Kidney (tissue), 13 donors: ENCODE measurements at regions not wholly inside any gene's neighbourhood (a gene's known extent, or its start where the extent isn't known, plus 50 kb on each side); places are given as distances from the start of the nearest gene placed in this dataset.
A peak's percentile ranks its signal among the peaks of the same experiment; 100 is the strongest.

Source experiments
- DNase-seq, 5 donors: peaks; one replicate each; pipeline ENCODE4 v3.0.0-alpha.2; 2013 to 2020
- FAIRE-seq: peaks from 2 replicates; lab custom pipeline; 2012; peaks lifted over from hg19 to GRCh38; lab: Jason Lieb, UNC
- H3K27ac ChIP-seq, 2 donors: one replicate each; pipeline ENCODE4 v1.7.0; 2013; ENCODE audit warnings: low read depth in 2 of 2, low read length in 2 of 2, inconsistent platforms in 1 of 2
- H3K27me3 ChIP-seq: one replicate; pipeline ENCODE4 v1.7.1; 2013; ENCODE audit warnings: low read length, inconsistent platforms; ENCODE audit not compliant: control insufficient read depth, insufficient read depth
- H3K36me3 ChIP-seq, 3 donors: one replicate each; pipeline versions ENCODE4 v1.7.0 to v1.7.1; 2013; ENCODE audit warnings: low read length in 3 of 3, control low read depth in 1 of 3, inconsistent platforms in 1 of 3; ENCODE audit not compliant: insufficient read depth in 3 of 3, control insufficient read depth in 2 of 3
- H3K4me1 ChIP-seq, 3 donors: one replicate each; pipeline versions ENCODE4 v1.7.0 to v1.7.1; 2013; ENCODE audit warnings: low read length in 3 of 3, inconsistent platforms in 1 of 3, low read depth in 1 of 3; ENCODE audit not compliant: control insufficient read depth in 2 of 3, insufficient read depth in 2 of 3
- H3K4me3 ChIP-seq, 3 donors: one replicate each; pipeline versions ENCODE4 v1.7.0 to v1.8.1; 2013; ENCODE audit warnings: low read length in 3 of 3, control low read depth in 1 of 3, inconsistent platforms in 1 of 3
- H3K9ac ChIP-seq, 3 donors: one replicate each; pipeline versions ENCODE4 v1.7.0 to v1.7.1; 2013; ENCODE audit warnings: low read length in 3 of 3, control low read depth in 1 of 3, inconsistent platforms in 1 of 3
- H3K9me3 ChIP-seq, 3 donors: one replicate each; pipeline versions ENCODE4 v1.7.0 to v1.7.1; 2013; ENCODE audit warnings: low read length in 3 of 3, control low read depth in 1 of 3, inconsistent platforms in 1 of 3; ENCODE audit not compliant: control insufficient read depth in 2 of 3, insufficient read depth in 1 of 3
- CTCF ChIP-seq: IDR thresholded peaks from 3 replicates; pipeline ENCODE4 v1.5.1; 2012; ENCODE audit warnings: mild to moderate bottlenecking, moderate library complexity, borderline replicate concordance; ENCODE audit not compliant: insufficient read depth; ENCODE audit errors: extremely low read depth
- intact Hi-C: fragments of 100-400 bp; cut with DNase I; formaldehyde crosslinking; loops from one replicate; pipeline ENCODE4 v1.11.1; 2022
- donor health status: control.
- donor health status: control.
- donor health status: control.
- donor health status: control.
- donor health status: control.
- donor health status: DM: yes; HTN: yes; CAD: no.
- donor health status: Normal renal cell carcinoma (clear cell type).

GRCh38 chr7:54883576-54883975 lies 124.6 kb upstream of the SEC61G start:
- TF ChIP-seq CTCF = no peak
- H3K9me3 ChIP-seq = no peaks in the 10 kb centered on the region
- no peak overlapping the region for H3K27ac ChIP-seq
- no peak overlapping the region for H3K4me3 ChIP-seq
- intact Hi-C loops = no loop called here
- FAIRE-seq = no peak
- DNase-seq = no peak
- no peaks in the 10 kb centered on the region for H3K36me3 ChIP-seq
- peaks cover 0 to 7% (median 3%) of the 10 kb centered on the region in 3 donors for H3K4me1 ChIP-seq
- no peak overlapping the region for H3K9ac ChIP-seq
- H3K27me3 ChIP-seq = no peaks in the 10 kb centered on the region

DNA sequence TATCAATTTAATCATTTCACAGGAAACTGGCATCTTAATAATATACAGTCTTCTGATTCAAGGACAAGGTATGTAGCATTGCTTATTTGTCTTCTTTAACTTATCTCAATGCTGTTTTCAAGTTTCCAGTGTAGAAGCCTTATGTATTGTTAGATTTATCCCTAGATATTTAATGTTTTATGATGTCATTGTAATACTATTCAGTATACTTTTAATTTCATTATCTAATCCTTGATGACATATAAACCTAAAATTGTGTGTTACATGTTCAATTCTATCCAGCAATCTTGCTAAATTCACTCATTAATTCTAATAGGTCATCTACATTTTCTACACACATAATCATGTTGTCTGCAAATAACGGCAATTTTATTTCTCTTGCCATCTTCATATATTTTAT lies 126.3 kb upstream of the SEC61G start:
- no peak for FAIRE-seq
- Histone ChIP-seq H3K4me1 (peaks cover 0 to 3% (median 3%) of the 10 kb centered on the region in 3 donors), H3K36me3 (no peaks in the 10 kb centered on the region), H3K4me3 (no peak overlapping the region), H3K9me3 (no peaks in the 10 kb centered on the region), H3K27ac (no peak overlapping the region), H3K9ac (no peak overlapping the region), H3K27me3 (no peaks in the 10 kb centered on the region)
- TF ChIP-seq CTCF = no peak
- intact Hi-C loops = no loop called here
- no peak for DNase-seq

DNA sequence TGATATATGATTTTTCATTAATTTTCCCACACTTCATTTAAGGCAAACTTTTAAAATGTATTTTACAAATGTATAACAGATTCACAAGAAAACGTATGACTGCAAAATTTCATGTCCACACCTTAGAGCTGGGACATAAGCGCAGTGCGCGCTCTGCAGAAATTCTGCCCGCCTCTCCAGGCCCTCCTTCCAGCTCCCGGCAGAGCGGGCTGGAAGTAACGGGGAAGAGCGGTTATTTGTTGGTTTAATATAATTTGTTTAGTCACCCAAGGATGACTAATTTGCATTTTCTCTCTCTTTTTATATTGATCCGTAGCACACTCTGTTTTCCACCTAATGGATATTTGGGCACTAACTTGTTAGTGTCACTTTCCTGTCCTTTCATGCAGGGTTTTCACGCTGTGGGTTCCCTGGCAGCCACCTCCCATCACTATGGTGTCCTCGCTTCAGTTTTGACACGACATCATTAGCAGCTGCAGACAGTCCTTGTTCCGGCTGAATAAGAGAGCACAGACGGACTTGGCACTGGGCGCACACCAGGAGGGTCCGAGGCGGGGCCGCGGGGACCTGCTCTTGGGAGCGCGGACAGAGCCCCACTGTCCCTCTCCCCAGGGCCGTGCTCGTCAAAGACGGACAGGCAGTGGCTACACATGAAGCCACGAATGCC lies 129.2 kb upstream of the SEC61G start:
- peak in 4 of 5 donors; percentile 30 to 55 (median 42) for DNase-seq
- no peak for TF ChIP-seq CTCF
- intact Hi-C loops = no loop called here
- peak overlapping the region; percentile 42 to 57 (median 53) for H3K4me3 ChIP-seq
- no peaks in the 10 kb centered on the region for H3K9me3 ChIP-seq
- no peaks in the 10 kb centered on the region for H3K27me3 ChIP-seq
- H3K9ac ChIP-seq = no peak overlapping the region
- H3K27ac ChIP-seq = no peak overlapping the region
- H3K36me3 ChIP-seq = no peaks in the 10 kb centered on the region
- H3K4me1 ChIP-seq = peaks cover 0 to 3% (median 3%) of the 10 kb centered on the region in 3 donors
- no peak for FAIRE-seq

GRCh38 chr7:54888734-54889082 lies 129.7 kb upstream of the SEC61G start:
- Histone ChIP-seq H3K4me1 (peaks cover 0 to 3% (median 3%) of the 10 kb centered on the region in 3 donors), H3K36me3 (no peaks in the 10 kb centered on the region), H3K27me3 (no peaks in the 10 kb centered on the region), H3K4me3 (peak overlapping the region; percentile 14 to 57 (median 53)), H3K27ac (no peak overlapping the region), H3K9ac (no peak overlapping the region), H3K9me3 (no peaks in the 10 kb centered on the region)
- FAIRE-seq (no peak), DNase-seq (no peak)
- TF ChIP-seq CTCF = no peak
- intact Hi-C loops = no loop called here
